Ovary (tissue), 3 donors: ENCODE measurements at regions not wholly inside any gene's neighbourhood (a gene's known extent, or its start where the extent isn't known, plus 50 kb on each side); places are given as distances from the start of the nearest gene placed in this dataset.

Source experiments
- CTCF ChIP-seq, 3 donors: fragments of 450-650 bp in 2 of 3; fragments of 200-600 bp in 1 of 3; IDR thresholded peaks; one replicate each; pipeline versions ENCODE4 v1.5.1 to v1.8.0; 2016 to 2022; ENCODE audit warnings: antibody characterized with exemption in 3 of 3, mild to moderate bottlenecking in 1 of 3
- EP300 ChIP-seq: sonication (generic); formaldehyde crosslinking; IDR thresholded peaks from one replicate; pipeline ENCODE4 v1.6.1; 2017; ENCODE audit warnings: antibody characterized with exemption
- POLR2A ChIP-seq: fragments of 450-650 bp; IDR thresholded peaks from one replicate; pipeline ENCODE4 v1.6.1; 2017; ENCODE audit warnings: antibody characterized with exemption, mild to moderate bottlenecking, moderate library complexity
- donor health status: DM: no; HTN: no; CAD: no.

- no peak for TF ChIP-seq POLR2A
- TF ChIP-seq CTCF (IDR thresholded peaks at IDR 0.05), result no peak
- TF ChIP-seq EP300, result no peak
Observed at GRCh38 chr16:65201511-65201910, 79.6 kb upstream of the CDH11 start.
